H7 (cell line): ENCODE measurements at regions not wholly inside any gene's neighbourhood (a gene's known extent, or its start where the extent isn't known, plus 50 kb on each side); places are given as distances from the start of the nearest gene placed in this dataset.

Experiments
- DNase-seq: peaks from one replicate; pipeline ENCODE4 v3.0.0; 2012
- H3K27me3 ChIP-seq: 2 replicates; pipeline ENCODE4 v1.6.0; 2011; ENCODE audit warnings: mild to moderate bottlenecking, low read length; ENCODE audit not compliant: control insufficient read depth, insufficient read depth
- H3K36me3 ChIP-seq: replicated peaks from 2 replicates; pipeline ENCODE4 v1.5.1; 2011; ENCODE audit warnings: low read length; ENCODE audit not compliant: control insufficient read depth, insufficient read depth
- H3K4me3 ChIP-seq: 2 replicates; pipeline ENCODE4 v1.5.1; 2011; ENCODE audit warnings: low read depth, mild to moderate bottlenecking, control low read depth, low read length, moderate library complexity; ENCODE audit not compliant: insufficient read depth

DNA sequence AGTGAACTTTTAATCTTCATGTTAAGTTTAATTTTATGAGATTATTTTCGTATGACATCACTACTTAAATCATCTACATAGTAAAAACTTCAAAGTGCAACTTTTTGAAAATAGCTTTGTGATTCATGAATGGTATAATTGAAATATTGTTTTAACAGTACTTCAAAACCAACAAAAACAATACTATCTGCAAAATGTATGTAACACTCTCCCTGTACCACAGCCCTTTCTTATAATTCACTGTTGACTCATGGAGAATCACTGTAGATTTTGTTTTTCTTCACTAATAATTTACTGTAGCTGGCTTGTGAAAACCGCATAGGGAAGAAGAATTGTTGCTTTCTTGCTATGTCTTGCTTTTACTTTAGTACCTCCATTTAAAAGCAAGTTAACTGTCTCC lies 301.4 kb upstream of the ADAMTS5 start:
- H3K36me3 ChIP-seq, result no peaks in the 10 kb centered on the region
- no peaks in the 10 kb centered on the region for H3K27me3 ChIP-seq
- H3K4me3 ChIP-seq, result no peak overlapping the region
- no peak for DNase-seq

DNA sequence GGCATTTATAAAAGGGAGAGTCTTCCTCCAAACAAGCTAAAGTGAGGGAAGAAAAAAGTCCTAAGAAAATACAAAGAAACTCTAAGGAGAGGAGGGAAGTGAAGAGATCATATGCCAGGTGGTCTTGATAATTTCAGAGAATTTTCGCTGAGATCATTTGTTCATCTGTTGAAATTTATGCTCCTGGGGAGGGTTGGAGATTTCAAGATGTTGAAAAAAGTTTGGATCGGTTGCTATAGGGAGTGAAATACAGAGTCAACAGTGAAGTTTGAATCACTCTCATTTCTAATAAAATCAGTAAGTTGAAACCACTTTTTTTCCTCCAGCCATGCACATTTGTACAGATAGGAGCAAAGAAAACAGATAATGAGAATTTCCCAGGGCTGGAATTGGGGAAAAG lies 299.1 kb upstream of the ADAMTS5 start:
- H3K36me3 ChIP-seq, result no peaks in the 10 kb centered on the region
- no peak for DNase-seq
- H3K4me3 ChIP-seq, result no peak overlapping the region
- H3K27me3 ChIP-seq, result no peaks in the 10 kb centered on the region

DNA sequence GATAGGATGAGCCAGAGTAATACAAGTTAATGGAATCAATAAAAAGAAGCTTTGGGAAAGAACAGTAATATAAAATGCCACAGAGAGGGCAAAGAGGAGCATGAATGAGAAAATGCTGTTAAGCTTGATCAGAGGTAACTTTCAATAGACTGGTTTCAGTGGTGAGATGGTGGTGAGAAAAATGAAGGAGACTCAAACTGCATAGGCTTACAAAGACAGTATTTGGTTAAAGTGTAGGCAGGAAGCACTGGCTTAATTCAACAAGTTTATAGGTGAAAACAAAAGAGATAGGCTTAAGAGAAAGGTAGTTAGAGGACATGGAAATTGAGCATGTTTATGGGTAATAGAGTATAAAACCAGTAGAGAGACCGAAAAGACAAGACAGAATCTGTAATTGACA lies 298.6 kb upstream of the ADAMTS5 start:
- H3K36me3 ChIP-seq, result no peaks in the 10 kb centered on the region
- H3K4me3 ChIP-seq, result no peak overlapping the region
- H3K27me3 ChIP-seq, result no peaks in the 10 kb centered on the region
- DNase-seq, result no peak

DNA sequence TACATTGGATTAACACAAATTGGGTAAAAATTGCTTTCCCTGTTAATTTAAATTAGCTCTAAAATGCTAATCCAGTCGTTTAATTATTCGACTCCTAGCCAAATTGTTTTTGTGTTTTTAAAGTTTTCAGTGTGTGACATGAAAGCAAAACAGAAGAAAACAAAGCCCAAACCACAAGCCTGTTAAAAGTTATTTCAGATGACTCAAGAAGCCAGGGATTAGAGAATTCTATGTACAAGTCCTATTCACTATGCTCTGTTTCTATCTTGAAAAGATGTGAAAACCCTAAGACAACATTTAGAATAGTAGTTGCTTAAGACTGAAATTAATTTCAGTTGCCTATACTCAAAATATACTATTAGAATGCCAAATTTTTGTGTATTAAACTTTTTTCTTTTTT lies 294.8 kb upstream of the ADAMTS5 start:
- Histone ChIP-seq H3K27me3 (no peaks in the 10 kb centered on the region), H3K36me3 (no peaks in the 10 kb centered on the region), H3K4me3 (no peak overlapping the region)
- no peak for DNase-seq

DNA sequence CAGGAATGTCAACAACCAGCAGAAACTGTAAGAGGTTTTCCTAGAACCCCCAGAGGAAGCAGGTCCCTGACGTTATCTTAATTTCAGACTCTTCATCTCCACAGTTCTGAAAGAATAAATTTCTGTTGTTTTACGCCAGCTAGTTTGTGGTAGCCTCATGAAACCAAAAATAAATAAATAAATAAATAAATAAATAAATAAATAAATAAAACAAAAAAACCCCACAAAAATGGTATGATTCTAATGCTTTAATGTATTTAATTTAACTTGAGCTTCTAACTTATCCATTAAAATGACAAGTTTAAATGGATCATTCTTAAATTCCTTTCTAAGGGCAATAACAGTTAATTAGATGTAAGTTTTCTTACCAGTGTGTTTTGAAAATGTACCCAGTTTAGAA lies 293.8 kb upstream of the ADAMTS5 start:
- no peak overlapping the region for H3K4me3 ChIP-seq
- no peaks in the 10 kb centered on the region for H3K36me3 ChIP-seq
- no peak for DNase-seq
- H3K27me3 ChIP-seq, result no peaks in the 10 kb centered on the region

DNA sequence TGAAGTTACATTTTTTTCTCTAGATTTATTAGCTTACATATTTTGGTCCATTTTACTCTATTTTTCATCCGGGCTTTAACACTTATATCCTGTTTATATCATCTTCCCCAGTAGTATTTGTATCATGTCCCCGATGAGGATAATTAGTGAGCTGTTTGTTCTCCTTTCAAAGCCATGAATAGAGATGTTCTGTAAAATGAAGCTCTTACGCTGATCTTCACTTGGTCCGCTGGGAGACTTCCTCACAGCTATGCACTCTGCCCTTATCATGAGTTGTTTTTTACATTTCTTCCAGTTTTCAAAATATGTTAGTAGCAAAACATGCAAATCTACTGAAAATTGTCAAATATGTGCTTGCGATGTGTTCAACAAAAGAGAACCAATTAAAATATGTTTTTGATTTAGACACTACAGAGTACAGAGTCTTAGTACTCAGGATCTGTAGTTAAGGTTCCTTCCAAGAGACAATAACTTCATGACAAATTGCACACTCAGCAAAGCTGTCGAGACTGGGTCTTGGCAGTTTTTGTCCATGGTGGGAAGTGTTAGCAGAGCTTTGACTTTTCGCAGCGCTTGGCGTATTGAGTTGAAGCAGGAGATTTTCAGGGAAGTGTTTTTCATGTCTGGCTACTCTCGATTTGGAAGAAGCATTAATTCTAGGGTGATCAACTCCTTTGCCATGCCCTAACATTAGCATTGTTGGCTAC lies 292.0 kb upstream of the ADAMTS5 start:
- Histone ChIP-seq H3K36me3 (no peaks in the 10 kb centered on the region), H3K27me3 (no peaks in the 10 kb centered on the region), H3K4me3 (no peak overlapping the region)
- no peak for DNase-seq

DNA sequence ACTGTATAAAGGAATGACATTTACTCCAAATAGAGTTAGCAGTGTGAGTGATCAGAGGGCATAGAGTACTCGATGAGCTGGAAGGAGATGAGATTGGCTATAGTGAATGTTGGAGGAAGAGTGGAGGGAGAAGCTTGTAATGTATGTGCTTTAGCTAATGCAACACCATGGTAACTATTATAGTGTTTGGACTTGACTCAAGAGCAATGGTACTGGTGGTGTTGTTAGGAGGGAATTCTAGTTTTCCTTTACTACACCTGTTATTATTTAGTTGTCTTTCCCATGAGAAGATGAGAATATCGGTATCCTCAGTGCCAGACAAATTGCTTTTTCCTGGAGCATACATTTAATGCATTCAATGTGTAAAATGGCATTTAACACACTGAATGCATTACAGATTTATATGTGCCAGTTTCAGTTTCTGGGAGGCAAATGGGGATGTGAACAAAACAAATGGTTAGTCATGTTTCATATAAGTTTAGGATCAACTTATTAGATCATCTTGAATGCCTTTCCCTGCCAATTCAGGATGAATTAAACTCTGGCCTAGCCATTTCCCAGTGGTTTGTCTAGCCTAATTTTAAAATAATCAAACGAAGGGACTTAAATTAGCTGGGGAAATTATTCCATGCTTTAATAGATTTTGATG lies 291.1 kb upstream of the ADAMTS5 start:
- no peak overlapping the region for H3K4me3 ChIP-seq
- no peaks in the 10 kb centered on the region for H3K36me3 ChIP-seq
- H3K27me3 ChIP-seq, result no peaks in the 10 kb centered on the region
- DNase-seq, result no peak

DNA sequence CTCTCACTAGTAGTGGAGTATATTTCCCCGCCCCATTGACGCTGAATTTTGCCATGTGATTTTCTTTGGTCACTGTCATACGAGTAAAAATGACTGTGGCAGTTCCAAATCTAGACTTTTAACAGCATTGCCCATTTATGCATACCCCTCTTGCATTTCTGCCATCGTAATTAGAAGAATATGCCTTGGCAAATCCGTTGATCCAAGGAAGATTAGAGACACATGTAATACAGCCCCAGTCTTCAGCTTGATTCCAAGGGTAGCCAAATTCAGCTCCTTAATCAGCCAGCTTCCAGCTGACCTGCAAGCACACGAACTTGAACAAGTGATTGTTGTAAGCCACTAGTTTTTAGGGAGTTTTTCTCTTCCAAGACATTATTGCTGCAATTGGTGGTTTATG lies 290.3 kb upstream of the ADAMTS5 start:
- no peak for DNase-seq
- no peak overlapping the region for H3K4me3 ChIP-seq
- H3K27me3 ChIP-seq, result no peaks in the 10 kb centered on the region
- no peaks in the 10 kb centered on the region for H3K36me3 ChIP-seq

DNA sequence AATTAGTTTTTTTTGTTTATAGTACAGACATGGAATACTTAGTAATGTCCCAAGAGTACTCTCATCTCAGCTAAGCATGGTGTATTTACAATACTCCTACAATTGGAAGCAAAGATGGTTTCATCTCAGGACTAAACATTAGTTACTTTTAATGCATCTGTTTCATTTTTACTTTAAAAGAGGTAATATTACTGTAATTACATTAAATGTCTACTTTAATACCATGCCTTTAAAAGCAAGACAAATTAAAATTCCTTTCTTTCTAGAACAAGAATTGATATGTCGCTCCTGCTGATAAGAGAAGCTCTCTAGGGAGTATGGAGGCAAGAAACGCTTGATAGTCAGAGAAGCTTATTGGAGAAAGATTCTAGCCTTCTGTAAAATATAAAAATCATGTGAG lies 284.9 kb upstream of the ADAMTS5 start:
- Histone ChIP-seq H3K27me3 (no peaks in the 10 kb centered on the region), H3K36me3 (no peaks in the 10 kb centered on the region), H3K4me3 (no peak overlapping the region)
- DNase-seq, result no peak

DNA sequence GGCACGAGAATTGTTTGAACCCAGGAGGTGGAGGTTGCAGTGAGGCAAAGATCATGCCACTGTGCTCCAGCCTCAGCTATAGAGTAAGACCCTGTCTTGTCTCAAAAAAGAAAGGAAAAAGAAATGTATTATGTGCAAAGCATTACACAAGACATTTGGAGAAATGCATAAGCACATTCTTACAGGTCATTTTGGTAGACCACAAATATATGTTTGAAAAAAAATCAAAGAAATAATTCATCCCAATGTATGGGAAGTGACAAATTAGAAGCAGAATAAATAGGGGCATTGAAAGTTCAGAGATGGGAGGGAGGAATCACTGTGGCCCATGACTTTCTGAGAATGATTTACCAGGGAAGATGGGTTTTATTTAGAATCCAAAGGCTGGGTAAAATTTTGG lies 283.5 kb upstream of the ADAMTS5 start:
- Histone ChIP-seq H3K27me3 (no peaks in the 10 kb centered on the region), H3K36me3 (no peaks in the 10 kb centered on the region), H3K4me3 (no peak overlapping the region)
- no peak for DNase-seq

DNA sequence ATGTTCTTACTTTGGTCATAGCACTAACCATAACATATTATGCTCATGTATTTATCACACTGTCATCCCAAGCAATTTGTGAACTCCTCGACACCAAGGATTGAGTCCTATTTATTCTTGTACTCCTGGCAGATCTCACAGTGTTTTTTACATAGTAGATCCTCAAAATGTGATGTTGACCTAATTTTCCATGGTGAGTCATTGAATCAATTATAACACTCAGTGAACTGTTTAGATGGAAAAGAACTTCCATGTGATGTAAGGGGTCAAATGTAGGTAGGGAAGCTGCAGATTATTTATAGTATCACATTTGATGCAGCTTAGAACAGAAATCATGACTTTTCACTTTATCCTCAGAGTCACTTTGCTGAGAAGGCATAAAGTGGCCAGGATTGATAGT lies 281.9 kb upstream of the ADAMTS5 start:
- DNase-seq, result no peak
- no peak overlapping the region for H3K4me3 ChIP-seq
- H3K27me3 ChIP-seq, result no peaks in the 10 kb centered on the region
- no peaks in the 10 kb centered on the region for H3K36me3 ChIP-seq

DNA sequence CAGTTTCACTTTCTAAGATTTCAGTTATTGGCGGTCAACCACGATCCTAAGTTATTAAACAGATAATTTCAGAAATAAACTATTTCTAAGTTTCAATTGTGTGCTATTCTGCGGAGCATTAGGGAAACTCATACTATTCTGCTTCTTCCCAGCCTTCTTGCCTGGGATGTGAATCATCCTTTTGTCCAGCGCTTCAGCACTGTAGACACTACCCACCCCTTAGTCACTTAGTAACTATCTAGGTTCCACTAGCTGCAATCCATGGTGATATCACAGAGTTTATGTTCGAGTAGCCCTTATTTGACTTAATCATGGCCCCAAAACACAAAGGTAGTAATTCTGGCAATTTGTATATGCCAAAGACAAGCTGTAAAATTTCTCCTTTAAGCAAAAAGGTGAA lies 279.9 kb upstream of the ADAMTS5 start:
- H3K4me3 ChIP-seq, result no peak overlapping the region
- no peaks in the 10 kb centered on the region for H3K27me3 ChIP-seq
- DNase-seq, result no peak
- no peaks in the 10 kb centered on the region for H3K36me3 ChIP-seq

DNA sequence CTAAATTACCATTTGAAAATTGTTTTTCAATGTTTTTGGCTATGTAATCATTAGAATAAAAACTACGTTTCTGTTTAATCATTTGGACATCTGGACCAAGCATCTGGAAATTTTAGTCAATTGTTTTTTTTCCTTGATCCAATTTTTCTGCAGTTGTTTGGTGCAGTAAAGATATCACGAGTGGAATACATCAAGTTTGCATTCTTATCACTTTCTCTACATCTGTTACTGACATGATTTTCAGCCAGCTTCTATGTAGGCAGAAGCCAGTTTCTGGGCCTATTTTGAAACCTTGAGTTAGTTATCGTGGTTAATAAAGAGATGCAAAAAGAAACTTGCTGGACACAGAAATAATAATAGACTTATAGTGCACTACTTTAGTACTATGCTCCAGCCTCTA lies 277.9 kb upstream of the ADAMTS5 start:
- no peak overlapping the region for H3K4me3 ChIP-seq
- no peaks in the 10 kb centered on the region for H3K27me3 ChIP-seq
- no peaks in the 10 kb centered on the region for H3K36me3 ChIP-seq
- no peak for DNase-seq

DNA sequence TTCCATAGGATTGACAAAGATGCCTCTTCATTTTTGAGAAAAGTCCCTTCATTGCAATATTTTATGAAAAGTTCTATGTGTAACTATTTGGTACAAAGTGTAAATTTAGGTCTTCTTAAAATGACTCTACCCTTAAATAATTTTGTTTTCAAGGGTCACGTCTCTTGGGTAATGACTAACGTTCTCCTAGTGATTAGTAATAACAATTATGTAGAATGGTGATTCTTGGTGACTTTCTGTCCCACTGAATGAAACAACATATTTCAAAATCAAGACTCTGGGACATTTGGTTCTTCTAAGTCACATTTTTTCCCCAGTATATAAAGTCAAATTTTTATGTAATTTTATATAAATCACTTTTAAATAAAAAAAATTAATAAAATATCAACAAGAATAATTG lies 277.5 kb upstream of the ADAMTS5 start:
- no peak for DNase-seq
- H3K27me3 ChIP-seq, result no peaks in the 10 kb centered on the region
- H3K36me3 ChIP-seq, result no peaks in the 10 kb centered on the region
- no peak overlapping the region for H3K4me3 ChIP-seq

DNA sequence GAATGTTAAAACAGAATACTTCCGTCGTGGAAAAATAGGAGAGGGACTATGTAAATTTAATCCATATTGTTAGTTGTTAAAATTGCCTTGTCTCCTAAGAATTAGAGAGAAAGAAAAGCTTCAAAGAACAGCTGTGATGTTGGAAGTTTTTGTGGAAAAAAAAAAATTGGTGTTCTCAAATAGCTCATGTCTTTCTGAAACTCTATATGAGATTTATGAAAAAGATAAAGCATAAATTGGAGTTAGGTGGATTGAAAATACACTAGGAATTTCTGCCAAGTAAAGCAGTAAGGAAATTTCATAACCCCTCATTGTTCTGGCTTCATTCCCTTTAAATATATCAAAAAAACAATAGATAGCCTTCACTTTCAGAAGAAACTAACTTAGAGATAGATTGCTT lies 274.0 kb upstream of the ADAMTS5 start:
- Histone ChIP-seq H3K36me3 (no peaks in the 10 kb centered on the region), H3K4me3 (no peak overlapping the region), H3K27me3 (no peaks in the 10 kb centered on the region)
- DNase-seq, result no peak
